ENCODE measurements at regions not wholly inside any gene's neighbourhood (a gene's known extent, or its start where the extent isn't known, plus 50 kb on each side); places are given as distances from the start of the nearest gene placed in this dataset.

DNA sequence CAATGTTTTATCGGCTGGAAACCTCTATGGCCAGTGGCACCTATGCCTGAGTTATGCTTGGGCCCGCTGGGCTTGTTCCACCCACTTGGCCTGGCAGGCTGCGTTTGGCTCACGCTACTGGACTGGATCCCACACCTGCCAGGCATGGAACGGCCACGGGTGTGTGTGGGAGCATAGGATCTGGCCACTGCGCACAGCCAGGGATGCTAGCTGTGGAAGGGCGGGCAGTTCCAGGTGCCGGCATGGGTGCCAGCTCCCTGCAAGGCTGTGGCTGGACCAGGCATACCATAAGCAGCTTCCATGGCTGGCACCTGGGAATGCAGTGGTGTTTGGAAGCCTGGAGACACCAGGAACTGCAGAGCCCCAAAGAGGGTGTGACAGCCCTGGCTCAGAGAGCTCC is 1063.9 kb upstream of the ACO1 start:
- H4K20me1 ChIP-seq (ENCODE audit: insufficient read depth, low read length): no peaks in the 10 kb centered on the region
- intact Hi-C loops (cut with micrococcal nuclease) (no loop called here), in situ Hi-C loops (cut with MboI; ENCODE audit: low sequenced_read_pairs) (no loop called here), dilution Hi-C loops (cut with HindIII; ENCODE audit: low sequenced_read_pairs, unreplicated experiment) (no loop called here)
- no peaks in the 10 kb centered on the region for H3K79me1 ChIP-seq (ENCODE audit: low read depth in 1 of 2, low read length in 2 of 2)
- no peak overlapping the region for H3K9ac ChIP-seq (ENCODE audit: low read depth, low read length)
- no peak overlapping the region for H3K18ac ChIP-seq (ENCODE audit: low read depth, low read length)
- ChIA-PET POLR2A (ENCODE audit: unreplicated experiment) (no interaction called here), CTCF (no interaction called here)
- DNase-seq (no peak), ATAC-seq (ENCODE audit: low read depth) (no peak)
- no peak overlapping the region for H2BK20ac ChIP-seq (ENCODE audit: low read depth, low read length)
- H3K23ac ChIP-seq (ENCODE audit: low read depth, low read length): no peak overlapping the region
- H2AK9ac ChIP-seq (replicated peaks; ENCODE audit: low read depth, low read length, poor library complexity): no peak overlapping the region
- H2AK5ac ChIP-seq (ENCODE audit: low read depth, low read length): no peak overlapping the region
- H3K9me1 ChIP-seq (ENCODE audit: insufficient read depth, low read length): no peaks in the 10 kb centered on the region
- no peak overlapping the region for H2BK15ac ChIP-seq (ENCODE audit: low read depth, low read length)
- no peak overlapping the region for H2BK120ac ChIP-seq (ENCODE audit: low read depth, low read length)
- no peak overlapping the region for H3K27ac ChIP-seq (ENCODE audit: insufficient read depth, low read length)
- H3K4ac ChIP-seq (ENCODE audit: low read depth, low read length): no peak overlapping the region
- no TSS peak for BruUV-seq (replicated peaks)
- H3K36me3 ChIP-seq (ENCODE audit: control insufficient read depth, insufficient read depth, low read length): no peaks in the 10 kb centered on the region
- H2BK5ac ChIP-seq (ENCODE audit: low read depth, low read length, poor library complexity, severe bottlenecking): no peak overlapping the region
- H4K8ac ChIP-seq (ENCODE audit: low read depth in 2 of 2, low read length in 2 of 2): no peak overlapping the region
- H3K56ac ChIP-seq (ENCODE audit: extremely low read depth, insufficient read depth, low read length): no peak overlapping the region
- no peak overlapping the region for H3K4me2 ChIP-seq (ENCODE audit: low read depth, low read length)
- no peak for TF ChIP-seq RCOR1 (IDR thresholded peaks at IDR 0.05; ENCODE audit: insufficient replicate concordance, low read length)
- TF ChIP-seq MXI1 (IDR thresholded peaks at IDR 0.05; ENCODE audit: borderline replicate concordance, low read depth, low read length): no peak
- no peak for TF ChIP-seq SMC3 (IDR thresholded peaks at IDR 0.05; ENCODE audit: low read depth, low read length)
- TF ChIP-seq, protein P1, sequence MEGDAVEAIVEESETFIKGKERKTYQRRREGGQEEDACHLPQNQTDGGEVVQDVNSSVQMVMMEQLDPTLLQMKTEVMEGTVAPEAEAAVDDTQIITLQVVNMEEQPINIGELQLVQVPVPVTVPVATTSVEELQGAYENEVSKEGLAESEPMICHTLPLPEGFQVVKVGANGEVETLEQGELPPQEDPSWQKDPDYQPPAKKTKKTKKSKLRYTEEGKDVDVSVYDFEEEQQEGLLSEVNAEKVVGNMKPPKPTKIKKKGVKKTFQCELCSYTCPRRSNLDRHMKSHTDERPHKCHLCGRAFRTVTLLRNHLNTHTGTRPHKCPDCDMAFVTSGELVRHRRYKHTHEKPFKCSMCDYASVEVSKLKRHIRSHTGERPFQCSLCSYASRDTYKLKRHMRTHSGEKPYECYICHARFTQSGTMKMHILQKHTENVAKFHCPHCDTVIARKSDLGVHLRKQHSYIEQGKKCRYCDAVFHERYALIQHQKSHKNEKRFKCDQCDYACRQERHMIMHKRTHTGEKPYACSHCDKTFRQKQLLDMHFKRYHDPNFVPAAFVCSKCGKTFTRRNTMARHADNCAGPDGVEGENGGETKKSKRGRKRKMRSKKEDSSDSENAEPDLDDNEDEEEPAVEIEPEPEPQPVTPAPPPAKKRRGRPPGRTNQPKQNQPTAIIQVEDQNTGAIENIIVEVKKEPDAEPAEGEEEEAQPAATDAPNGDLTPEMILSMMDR (conservative IDR thresholded peaks at IDR 0.05; ENCODE audit: low read depth, low read length): no peak
- TF ChIP-seq MAZ (IDR thresholded peaks at IDR 0.05; ENCODE audit: borderline replicate concordance, low read depth, low read length): no peak
- no peak for TF ChIP-seq MAFK (IDR thresholded peaks at IDR 0.05; ENCODE audit: low read depth, low read length)
- TF ChIP-seq FOS (IDR thresholded peaks at IDR 0.05; ENCODE audit: low read depth, low read length): no peak
- no peak for TF ChIP-seq CHD1 (IDR thresholded peaks at IDR 0.05; ENCODE audit: low read depth, low read length)
- TF ChIP-seq RAD21 (IDR thresholded peaks at IDR 0.05; ENCODE audit: low read length): no peak
- no peak for TF ChIP-seq POLR2A (IDR thresholded peaks at IDR 0.05; ENCODE audit: low read depth, low read length)
- TF ChIP-seq, protein P2, sequence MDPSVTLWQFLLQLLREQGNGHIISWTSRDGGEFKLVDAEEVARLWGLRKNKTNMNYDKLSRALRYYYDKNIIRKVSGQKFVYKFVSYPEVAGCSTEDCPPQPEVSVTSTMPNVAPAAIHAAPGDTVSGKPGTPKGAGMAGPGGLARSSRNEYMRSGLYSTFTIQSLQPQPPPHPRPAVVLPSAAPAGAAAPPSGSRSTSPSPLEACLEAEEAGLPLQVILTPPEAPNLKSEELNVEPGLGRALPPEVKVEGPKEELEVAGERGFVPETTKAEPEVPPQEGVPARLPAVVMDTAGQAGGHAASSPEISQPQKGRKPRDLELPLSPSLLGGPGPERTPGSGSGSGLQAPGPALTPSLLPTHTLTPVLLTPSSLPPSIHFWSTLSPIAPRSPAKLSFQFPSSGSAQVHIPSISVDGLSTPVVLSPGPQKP (IDR thresholded peaks at IDR 0.05; ENCODE audit: borderline replicate concordance, low read depth, low read length): no peak
- TF ChIP-seq CEBPB (IDR thresholded peaks at IDR 0.05; ENCODE audit: low read depth, low read length): no peak
- TF ChIP-seq, protein P3, sequence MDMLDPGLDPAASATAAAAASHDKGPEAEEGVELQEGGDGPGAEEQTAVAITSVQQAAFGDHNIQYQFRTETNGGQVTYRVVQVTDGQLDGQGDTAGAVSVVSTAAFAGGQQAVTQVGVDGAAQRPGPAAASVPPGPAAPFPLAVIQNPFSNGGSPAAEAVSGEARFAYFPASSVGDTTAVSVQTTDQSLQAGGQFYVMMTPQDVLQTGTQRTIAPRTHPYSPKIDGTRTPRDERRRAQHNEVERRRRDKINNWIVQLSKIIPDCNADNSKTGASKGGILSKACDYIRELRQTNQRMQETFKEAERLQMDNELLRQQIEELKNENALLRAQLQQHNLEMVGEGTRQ (IDR thresholded peaks at IDR 0.05; ENCODE audit: low read depth, low read length): no peak
- no peak for TF ChIP-seq BHLHE40 (IDR thresholded peaks at IDR 0.05; ENCODE audit: low read depth, low read length)
- no peak for TF ChIP-seq RFX5 (IDR thresholded peaks at IDR 0.05; ENCODE audit: low read depth, low read length)
- TF ChIP-seq NFE2L2 (IDR thresholded peaks at IDR 0.05; ENCODE audit: low read depth, low read length): no peak
- no peak overlapping the region for H2AFZ ChIP-seq (replicated peaks; ENCODE audit: low read length, poor library complexity)
- peaks cover 6% of the 10 kb centered on the region; the same call in 1 of the 2 replicates for H3K9me3 ChIP-seq (ENCODE audit: control insufficient read depth, insufficient read depth, low read length)
- WGBS, 2 experiments (ENCODE audit: extremely low coverage in 2 of 2, insufficient read length in 1 of 2): 72% methylated on average over 8 of the region's 9 CpGs; no CpG with 5 or more reads in 1 of the 2 experiments
- no peak overlapping the region for H4K5ac ChIP-seq (ENCODE audit: low read depth, low read length)
- no peaks in the 10 kb centered on the region for H3K27me3 ChIP-seq (ENCODE audit: control insufficient read depth, insufficient read depth, low read length)
- H3K14ac ChIP-seq (replicated peaks; ENCODE audit: low read depth, low read length): no peak overlapping the region
- H3K4me3 ChIP-seq (ENCODE audit: insufficient read depth, low read depth, low read length): no peak overlapping the region
- H4K91ac ChIP-seq (ENCODE audit: insufficient read depth, low read depth, low read length): no peak overlapping the region
- H3K4me1 ChIP-seq (ENCODE audit: control insufficient read depth, insufficient read depth, low read length): no peaks in the 10 kb centered on the region
